Right lobe of liver (tissue), 4 donors: ENCODE measurements at regions not wholly inside any gene's neighbourhood (a gene's known extent, or its start where the extent isn't known, plus 50 kb on each side); places are given as distances from the start of the nearest gene placed in this dataset.

Experiments
- CTCF ChIP-seq, 4 donors: fragments of 200-600 bp in 3 of 4; fragments of 450-650 bp in 1 of 4; IDR thresholded peaks; one replicate each; pipeline versions ENCODE4 v1.5.1 to v1.8.0; 2016 to 2022; ENCODE audit warnings: antibody characterized with exemption in 4 of 4, mild to moderate bottlenecking in 2 of 4
- POLR2A ChIP-seq: fragments of 450-650 bp; IDR thresholded peaks from one replicate; pipeline ENCODE4 v1.6.1; 2017; ENCODE audit warnings: antibody characterized with exemption, mild to moderate bottlenecking
- donor health status: DM: no; HTN: no; CAD: no.
- donor health status: DM: no; HTN: no; CAD: no.
- donor health status: DM: no; HTN: yes; CAD: no.

- TF ChIP-seq CTCF (IDR thresholded peaks at IDR 0.05) (no peak), POLR2A (no peak)
Observed at GRCh38 chr6:48490658-48491057, 379.7 kb upstream of the PTCHD4 start.
